ENCODE measurements at regions not wholly inside any gene's neighbourhood (a gene's known extent, or its start where the extent isn't known, plus 50 kb on each side); places are given as distances from the start of the nearest gene placed in this dataset.

DNA sequence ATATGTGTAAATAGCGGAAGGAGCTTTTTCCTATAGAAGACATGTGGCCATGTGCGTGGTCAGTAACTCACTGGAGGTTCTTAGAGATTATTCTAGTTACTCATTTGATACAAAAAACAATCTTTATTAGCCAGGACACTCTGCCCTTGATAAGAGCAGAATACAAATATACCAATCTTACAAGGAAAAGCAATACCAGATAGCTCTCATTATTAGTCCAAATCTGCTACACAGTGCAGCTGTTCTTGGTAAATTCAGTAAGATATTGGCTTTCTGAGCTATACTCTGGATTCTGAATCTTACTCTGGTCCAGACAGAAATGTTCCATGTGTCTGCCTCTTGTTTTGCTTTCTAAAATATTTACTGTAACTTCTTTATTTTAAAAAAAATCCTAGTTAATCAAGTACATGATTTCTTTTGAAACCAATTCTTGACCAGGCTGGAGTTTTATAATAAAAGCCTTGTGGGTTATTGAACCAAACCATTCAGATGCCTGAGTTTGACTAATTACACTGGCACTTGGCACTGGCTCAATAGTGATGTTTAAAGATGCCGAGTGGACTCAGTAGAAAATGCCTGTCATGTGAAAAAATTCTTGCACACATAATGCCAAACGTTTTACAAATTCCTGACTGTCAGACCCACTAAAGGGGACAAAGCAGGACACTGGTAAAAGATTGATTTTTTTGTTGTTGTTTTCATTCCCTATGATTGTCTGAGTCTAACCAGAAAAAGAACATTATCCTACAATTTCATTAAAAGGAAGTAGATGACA is 242.8 kb upstream of the TCF21 start:
- no CpG with 5 or more reads among the region's 4 CpGs for WGBS (ENCODE audit: extremely low coverage, insufficient coverage, insufficient read length)

GRCh38 chr6:133648581-133648980 is 240.3 kb upstream of the TCF21 start:
- no peaks in the 10 kb centered on the region for H3K9me3 ChIP-seq (ENCODE audit: insufficient read depth, low read depth, low read length)
- no peaks in the 10 kb centered on the region for H3K79me1 ChIP-seq (ENCODE audit: low read length)
- H4K8ac ChIP-seq (ENCODE audit: low read depth, low read length) = no peak overlapping the region
- H3K27me3 ChIP-seq (ENCODE audit: insufficient read depth, low read length) = no peaks in the 10 kb centered on the region
- no peak overlapping the region for H3K18ac ChIP-seq (ENCODE audit: low read length)
- no peaks in the 10 kb centered on the region for H3K79me2 ChIP-seq (ENCODE audit: control insufficient read depth, insufficient read depth, low read length, poor library complexity)
- no peak overlapping the region for H3K4ac ChIP-seq (ENCODE audit: low read depth, low read length)
- DNase-seq = peak in 1 of 2 donors; percentile 8
- no peak overlapping the region for H3K4me3 ChIP-seq (ENCODE audit: low read depth, low read length)
- no peak overlapping the region for H2BK120ac ChIP-seq (ENCODE audit: insufficient read depth, low read length, poor library complexity)
- H4K91ac ChIP-seq (ENCODE audit: low read depth, low read length) = no peak overlapping the region
- H3K14ac ChIP-seq (ENCODE audit: low read length) = no peak overlapping the region
- no peak overlapping the region for H3K23ac ChIP-seq (ENCODE audit: low read length)
- H3K36me3 ChIP-seq (ENCODE audit: control insufficient read depth in 1 of 2, insufficient read depth in 2 of 2, low read length in 2 of 2) = no peaks in the 10 kb centered on the region
- no peak overlapping the region for H3K27ac ChIP-seq (ENCODE audit: low read depth, low read length)
- no peak overlapping the region for H2AK5ac ChIP-seq (ENCODE audit: low read length)
- no peak overlapping the region for H2AFZ ChIP-seq (ENCODE audit: insufficient read depth, low read length, poor library complexity)
- H3K9ac ChIP-seq (ENCODE audit: low read length) = no peak overlapping the region
- H3K4me1 ChIP-seq (ENCODE audit: control insufficient read depth in 1 of 2, insufficient read depth in 2 of 2, low read length in 2 of 2) = no peaks in the 10 kb centered on the region
- no peak overlapping the region for H4K12ac ChIP-seq (ENCODE audit: low read depth, low read length)
- no CpG with 5 or more reads among the region's 2 CpGs for WGBS (ENCODE audit: extremely low coverage, insufficient coverage, insufficient read length)
- no peak overlapping the region for H2BK5ac ChIP-seq (ENCODE audit: low read depth, low read length, poor library complexity)
- no peak overlapping the region for H2BK12ac ChIP-seq (ENCODE audit: low read length)
- H3K4me2 ChIP-seq (ENCODE audit: low read length) = no peak overlapping the region

More for the DNA sequence above, 242.8 kb upstream of the TCF21 start:
- no peak overlapping the region for H4K91ac ChIP-seq (ENCODE audit: low read depth, low read length)
- H3K14ac ChIP-seq (ENCODE audit: low read length) = no peak overlapping the region
- no peak overlapping the region for H3K4me2 ChIP-seq (ENCODE audit: low read length)
- H3K79me1 ChIP-seq (ENCODE audit: low read length) = no peaks in the 10 kb centered on the region
- H2AK5ac ChIP-seq (ENCODE audit: low read length) = no peak overlapping the region
- no peak overlapping the region for H3K4me3 ChIP-seq (ENCODE audit: low read depth, low read length)
- no peak overlapping the region for H2BK12ac ChIP-seq (ENCODE audit: low read length)
- H3K9me3 ChIP-seq (ENCODE audit: insufficient read depth, low read depth, low read length) = no peaks in the 10 kb centered on the region
- no peak overlapping the region for H3K4ac ChIP-seq (ENCODE audit: low read depth, low read length)
- no peak overlapping the region for H3K27ac ChIP-seq (ENCODE audit: low read depth, low read length)
- H3K4me1 ChIP-seq (ENCODE audit: control insufficient read depth in 1 of 2, insufficient read depth in 2 of 2, low read length in 2 of 2) = no peaks in the 10 kb centered on the region
- no peaks in the 10 kb centered on the region for H3K27me3 ChIP-seq (ENCODE audit: insufficient read depth, low read length)
- no peak for DNase-seq
- H4K12ac ChIP-seq (ENCODE audit: low read depth, low read length) = no peak overlapping the region
- no peaks in the 10 kb centered on the region for H3K79me2 ChIP-seq (ENCODE audit: control insufficient read depth, insufficient read depth, low read length, poor library complexity)
- H4K8ac ChIP-seq (ENCODE audit: low read depth, low read length) = no peak overlapping the region
- H2AFZ ChIP-seq (ENCODE audit: insufficient read depth, low read length, poor library complexity) = no peak overlapping the region
- H3K9ac ChIP-seq (ENCODE audit: low read length) = no peak overlapping the region
- H2BK120ac ChIP-seq (ENCODE audit: insufficient read depth, low read length, poor library complexity) = no peak overlapping the region
- H3K23ac ChIP-seq (ENCODE audit: low read length) = no peak overlapping the region
- H3K36me3 ChIP-seq (ENCODE audit: control insufficient read depth in 1 of 2, insufficient read depth in 2 of 2, low read length in 2 of 2) = no peaks in the 10 kb centered on the region
- no peak overlapping the region for H2BK5ac ChIP-seq (ENCODE audit: low read depth, low read length, poor library complexity)
- H3K18ac ChIP-seq (ENCODE audit: low read length) = no peak overlapping the region

DNA sequence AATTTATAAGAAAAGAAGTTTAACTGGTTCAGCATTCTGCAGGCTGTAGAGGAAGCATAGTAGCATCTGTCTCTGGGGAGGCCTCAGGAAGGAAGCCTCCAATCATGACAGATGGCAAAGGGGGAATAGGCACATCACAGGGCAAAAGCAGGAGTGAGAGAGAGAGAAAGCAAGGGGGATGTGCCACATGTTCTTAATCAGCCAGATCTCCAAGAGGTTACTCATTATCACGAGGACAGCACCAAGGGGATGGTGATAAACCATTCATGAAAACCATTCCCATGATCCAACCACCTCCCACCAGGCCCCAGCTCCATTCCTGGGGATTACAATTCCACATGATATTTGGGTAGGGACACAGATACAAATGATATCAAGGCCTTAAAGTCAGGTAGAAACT is 217.5 kb upstream of the TCF21 start:
- Histone ChIP-seq H4K12ac (ENCODE audit: low read depth, low read length) (no peak overlapping the region), H3K4ac (ENCODE audit: low read depth, low read length) (no peak overlapping the region), H3K79me1 (ENCODE audit: low read length) (no peaks in the 10 kb centered on the region), H4K8ac (ENCODE audit: low read depth, low read length) (no peak overlapping the region), H3K14ac (ENCODE audit: low read length) (no peak overlapping the region), H2AK5ac (ENCODE audit: low read length) (no peak overlapping the region), H3K18ac (ENCODE audit: low read length) (no peak overlapping the region), H3K79me2 (ENCODE audit: control insufficient read depth, insufficient read depth, low read length, poor library complexity) (no peaks in the 10 kb centered on the region), H4K91ac (ENCODE audit: low read depth, low read length) (no peak overlapping the region), H3K23ac (ENCODE audit: low read length) (no peak overlapping the region), H3K9ac (ENCODE audit: low read length) (no peak overlapping the region), H2AFZ (ENCODE audit: insufficient read depth, low read length, poor library complexity) (no peak overlapping the region), H3K4me2 (ENCODE audit: low read length) (no peak overlapping the region), H3K36me3 (ENCODE audit: control insufficient read depth in 1 of 2, insufficient read depth in 2 of 2, low read length in 2 of 2) (no peaks in the 10 kb centered on the region), H3K9me3 (ENCODE audit: insufficient read depth, low read depth, low read length) (no peaks in the 10 kb centered on the region), H3K4me1 (ENCODE audit: control insufficient read depth in 1 of 2, insufficient read depth in 2 of 2, low read length in 2 of 2) (peaks cover 0 to 2% of the 10 kb centered on the region in 2 experiments), H3K27me3 (ENCODE audit: insufficient read depth, low read length) (no peaks in the 10 kb centered on the region), H2BK5ac (ENCODE audit: low read depth, low read length, poor library complexity) (no peak overlapping the region), H3K27ac (ENCODE audit: low read depth, low read length) (no peak overlapping the region), H2BK12ac (ENCODE audit: low read length) (no peak overlapping the region), H3K4me3 (ENCODE audit: low read depth, low read length) (no peak overlapping the region), H2BK120ac (ENCODE audit: insufficient read depth, low read length, poor library complexity) (no peak overlapping the region)
- DNase-seq = no peak
- no CpG with 5 or more reads among the region's 1 CpG for WGBS (ENCODE audit: extremely low coverage, insufficient coverage, insufficient read length)

GRCh38 chr6:133673056-133673455 is 215.9 kb upstream of the TCF21 start:
- Histone ChIP-seq H3K14ac (ENCODE audit: low read length) (no peak overlapping the region), H2BK5ac (ENCODE audit: low read depth, low read length, poor library complexity) (no peak overlapping the region), H3K4ac (ENCODE audit: low read depth, low read length) (no peak overlapping the region), H2AFZ (ENCODE audit: insufficient read depth, low read length, poor library complexity) (no peak overlapping the region), H3K4me2 (ENCODE audit: low read length) (no peak overlapping the region), H2BK120ac (ENCODE audit: insufficient read depth, low read length, poor library complexity) (no peak overlapping the region), H4K8ac (ENCODE audit: low read depth, low read length) (no peak overlapping the region), H3K9ac (ENCODE audit: low read length) (no peak overlapping the region), H3K79me1 (ENCODE audit: low read length) (no peaks in the 10 kb centered on the region), H3K27me3 (ENCODE audit: insufficient read depth, low read length) (no peaks in the 10 kb centered on the region), H2BK12ac (ENCODE audit: low read length) (no peak overlapping the region), H3K79me2 (ENCODE audit: control insufficient read depth, insufficient read depth, low read length, poor library complexity) (no peaks in the 10 kb centered on the region), H3K36me3 (ENCODE audit: control insufficient read depth in 1 of 2, insufficient read depth in 2 of 2, low read length in 2 of 2) (no peaks in the 10 kb centered on the region), H3K23ac (ENCODE audit: low read length) (no peak overlapping the region), H2AK5ac (ENCODE audit: low read length) (no peak overlapping the region), H3K27ac (ENCODE audit: low read depth, low read length) (no peak overlapping the region), H3K9me3 (ENCODE audit: insufficient read depth, low read depth, low read length) (no peaks in the 10 kb centered on the region), H3K4me3 (ENCODE audit: low read depth, low read length) (no peak overlapping the region), H4K91ac (ENCODE audit: low read depth, low read length) (no peak overlapping the region), H4K12ac (ENCODE audit: low read depth, low read length) (no peak overlapping the region), H3K4me1 (ENCODE audit: control insufficient read depth in 1 of 2, insufficient read depth in 2 of 2, low read length in 2 of 2) (peaks cover 0 to 2% of the 10 kb centered on the region in 2 experiments), H3K18ac (ENCODE audit: low read length) (no peak overlapping the region)
- DNase-seq = no peak
- no CpG with 5 or more reads among the region's 3 CpGs for WGBS (ENCODE audit: extremely low coverage, insufficient coverage, insufficient read length)
